ENCODE measurements at regions not wholly inside any gene's neighbourhood (a gene's known extent, or its start where the extent isn't known, plus 50 kb on each side); places are given as distances from the start of the nearest gene placed in this dataset.
A peak's percentile ranks its signal among the peaks of the same experiment; 100 is the strongest.

- no peaks in the 10 kb centered on the region for H3K27me3 ChIP-seq
- 0 out of 22 replicates have a peak, but pooled peaks cover 0 to 1% (median 0%) of the 10 kb centered on the region in 11 experiments for H3K36me3 ChIP-seq
- no peak overlapping the region for H3K9ac ChIP-seq
- H3K27ac ChIP-seq: no peak overlapping the region
- H3K9me3 ChIP-seq (replicated peaks in 1 of 11): no peaks in the 10 kb centered on the region
- H3K4me2 ChIP-seq: no peak overlapping the region
- no peaks in the 10 kb centered on the region for H4K20me1 ChIP-seq
- no peaks in the 10 kb centered on the region for H3K4me1 ChIP-seq
- H3K4me3 ChIP-seq: no peak overlapping the region
- no peak for TF ChIP-seq Cebpa-rat (IDR thresholded peaks at IDR 0.05)
These were observed 1204.5 kb upstream of the CHAC2 start for GRCh38 chr2:52563151-52563550.

- TF ChIP-seq Cebpa-rat (IDR thresholded peaks at IDR 0.05): no peak
- Histone ChIP-seq H3K4me1 (no peaks in the 10 kb centered on the region), H3K36me3 (0 out of 22 replicates have a peak, but pooled peaks cover 0 to 3% (median 0%) of the 10 kb centered on the region in 11 experiments), H3K9ac (no peak overlapping the region), H3K4me3 (no peak overlapping the region), H3K27ac (no peak overlapping the region), H3K4me2 (no peak overlapping the region), H3K9me3 (replicated peaks in 1 of 11) (peaks cover 0 to under 1% (median 0%) of the 10 kb centered on the region in 11 experiments; a peak in 1 of 22 replicates), H4K20me1 (no peaks in the 10 kb centered on the region), H3K27me3 (no peaks in the 10 kb centered on the region)
These were observed 1209.3 kb upstream of the CHAC2 start for GRCh38 chr2:52558265-52558664.

DNA sequence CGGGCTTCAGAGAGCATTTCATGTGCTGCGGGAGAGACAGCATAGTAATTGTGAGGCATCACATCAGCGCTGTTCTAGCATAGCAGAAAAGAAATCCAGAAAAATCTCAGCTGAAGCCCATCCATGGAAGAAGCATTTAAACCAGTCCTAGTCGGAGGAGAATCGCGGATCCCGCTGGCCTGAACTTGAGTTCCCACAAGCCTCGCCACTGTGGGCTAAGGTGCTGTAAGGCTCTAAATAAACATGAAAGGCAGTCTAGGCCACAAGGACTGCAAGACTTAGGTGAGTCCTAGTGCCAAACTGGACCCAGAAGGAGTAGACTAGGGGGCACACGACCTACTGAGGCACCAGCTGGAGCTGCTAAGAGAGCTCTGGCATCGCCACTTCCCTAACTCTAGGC, 1225.3 kb upstream of the CHAC2 start:
- TF ChIP-seq Cebpa-rat (IDR thresholded peaks at IDR 0.05): no peak
- Histone ChIP-seq H3K4me1 (no peaks in the 10 kb centered on the region), H3K9ac (no peak overlapping the region), H3K27me3 (no peaks in the 10 kb centered on the region), H3K4me3 (no peak overlapping the region), H4K20me1 (no peaks in the 10 kb centered on the region), H3K4me2 (no peak overlapping the region), H3K36me3 (peaks cover 0 to 24% (median 0%) of the 10 kb centered on the region in 11 experiments; a peak in 5 of 22 replicates), H3K9me3 (replicated peaks in 1 of 11) (peaks cover 10 to 49% (median 12%) of the 10 kb centered on the region in 11 experiments), H3K27ac (no peak overlapping the region)

DNA sequence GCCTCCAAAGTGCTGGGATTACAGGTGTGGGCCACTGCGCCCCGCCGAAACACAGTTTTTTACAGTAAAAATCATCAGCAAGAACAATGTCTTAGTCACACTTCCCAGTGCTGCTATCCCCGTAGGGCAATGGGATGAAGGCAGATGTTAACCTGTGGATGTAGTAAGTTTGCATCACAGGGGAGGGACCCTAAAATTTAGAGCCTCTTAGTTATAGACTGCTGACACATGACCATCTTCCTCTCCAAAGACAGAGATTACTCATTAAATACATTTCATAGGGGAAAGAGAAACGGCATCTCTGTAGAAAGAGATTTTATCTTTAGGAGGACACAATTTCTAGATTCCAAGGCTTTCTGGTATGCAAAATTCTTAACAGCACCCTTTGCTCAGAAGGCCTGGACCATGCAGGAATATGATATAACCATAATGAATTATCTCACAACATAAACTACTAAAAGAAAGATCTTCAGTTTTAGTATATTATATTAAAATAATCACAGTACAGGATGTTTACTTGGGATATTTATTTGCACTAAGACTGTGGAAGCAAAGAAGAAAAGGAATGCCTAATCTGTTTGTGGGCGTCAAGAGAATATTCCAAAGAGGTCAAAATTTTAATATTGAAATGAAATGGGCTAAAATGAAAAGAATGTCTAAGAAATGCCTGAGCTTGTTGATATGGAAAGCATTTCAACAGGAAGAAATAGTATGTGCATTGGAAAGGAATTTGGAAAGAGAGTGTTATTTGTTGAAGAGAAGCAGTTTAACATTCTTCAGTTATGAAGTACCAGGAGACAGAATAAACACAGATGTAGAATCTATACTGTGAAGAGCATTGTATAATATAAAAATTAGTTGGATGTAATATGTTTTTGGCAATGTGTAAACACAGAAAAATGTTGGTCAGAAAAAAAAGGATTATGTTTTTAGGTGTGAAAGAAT, 1228.3 kb upstream of the CHAC2 start:
- peaks cover 0 to 12% (median 0%) of the 10 kb centered on the region in 11 experiments; a peak in 2 of 22 replicates for H3K36me3 ChIP-seq
- H3K27ac ChIP-seq: no peak overlapping the region
- no peaks in the 10 kb centered on the region for H4K20me1 ChIP-seq
- H3K4me1 ChIP-seq: no peaks in the 10 kb centered on the region
- no peaks in the 10 kb centered on the region for H3K27me3 ChIP-seq
- no peak overlapping the region for H3K4me2 ChIP-seq
- no peak overlapping the region for H3K4me3 ChIP-seq
- TF ChIP-seq Cebpa-rat (IDR thresholded peaks at IDR 0.05): no peak
- peaks cover 0 to 19% (median 0%) of the 10 kb centered on the region in 11 experiments; a peak in 4 of 22 replicates for H3K9me3 ChIP-seq (replicated peaks in 1 of 11)
- no peak overlapping the region for H3K9ac ChIP-seq

- TF ChIP-seq Cebpa-rat (IDR thresholded peaks at IDR 0.05): no peak
- H3K27me3 ChIP-seq: no peaks in the 10 kb centered on the region
These were observed 1230.0 kb upstream of the CHAC2 start for GRCh38 chr2:52537588-52537987.

DNA sequence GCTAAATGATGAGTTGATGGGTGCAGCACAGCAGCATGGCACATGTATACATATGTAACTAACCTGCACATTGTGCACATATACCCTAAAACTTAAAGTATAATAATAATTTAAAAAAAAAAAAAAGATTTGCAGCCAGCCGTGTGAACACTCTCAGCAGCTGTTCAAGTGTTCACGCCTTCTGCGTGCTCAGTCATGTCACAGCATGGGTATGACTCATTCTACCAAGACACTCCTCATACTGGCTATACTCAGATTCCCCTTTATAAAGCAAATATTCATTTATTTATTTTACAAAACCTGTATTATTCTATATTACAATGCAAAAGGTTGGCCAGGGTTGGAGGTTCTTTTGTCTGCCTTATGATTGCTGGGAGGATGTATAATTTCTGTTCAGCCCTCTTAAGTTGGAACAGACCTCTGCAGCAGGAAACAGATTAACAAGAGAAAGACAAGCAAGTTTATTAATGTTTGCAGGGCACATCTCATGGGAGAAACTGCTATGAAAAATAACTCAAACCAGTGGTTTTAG, 1230.6 kb upstream of the CHAC2 start:
- Histone ChIP-seq H3K4me2 (no peak overlapping the region), H3K9me3 (replicated peaks in 1 of 11) (0 out of 22 replicates have a peak, but pooled peaks cover 0 to under 1% (median 0%) of the 10 kb centered on the region in 11 experiments), H3K9ac (no peak overlapping the region), H4K20me1 (no peaks in the 10 kb centered on the region), H3K36me3 (peaks cover 0 to 2% (median 0%) of the 10 kb centered on the region in 11 experiments; a peak in 1 of 22 replicates), H3K27me3 (no peaks in the 10 kb centered on the region), H3K27ac (no peak overlapping the region), H3K4me3 (no peak overlapping the region), H3K4me1 (peaks cover 0 to 8% (median 0%) of the 10 kb centered on the region in 10 experiments; a peak in 2 of 20 replicates)
- no peak for TF ChIP-seq Cebpa-rat (IDR thresholded peaks at IDR 0.05)

More at GRCh38 chr2:52537588-52537987, 1230.0 kb upstream of the CHAC2 start:
- Histone ChIP-seq H3K4me1 (peaks cover 0 to 2% (median 0%) of the 10 kb centered on the region in 10 experiments; a peak in 2 of 20 replicates), H3K4me2 (no peak overlapping the region), H3K27ac (no peak overlapping the region), H4K20me1 (no peaks in the 10 kb centered on the region), H3K9ac (no peak overlapping the region), H3K4me3 (no peak overlapping the region), H3K36me3 (peaks cover 0 to 8% (median 0%) of the 10 kb centered on the region in 11 experiments; a peak in 2 of 22 replicates), H3K9me3 (replicated peaks in 1 of 11) (0 out of 22 replicates have a peak, but pooled peaks cover 0 to 6% (median 0%) of the 10 kb centered on the region in 11 experiments)

DNA sequence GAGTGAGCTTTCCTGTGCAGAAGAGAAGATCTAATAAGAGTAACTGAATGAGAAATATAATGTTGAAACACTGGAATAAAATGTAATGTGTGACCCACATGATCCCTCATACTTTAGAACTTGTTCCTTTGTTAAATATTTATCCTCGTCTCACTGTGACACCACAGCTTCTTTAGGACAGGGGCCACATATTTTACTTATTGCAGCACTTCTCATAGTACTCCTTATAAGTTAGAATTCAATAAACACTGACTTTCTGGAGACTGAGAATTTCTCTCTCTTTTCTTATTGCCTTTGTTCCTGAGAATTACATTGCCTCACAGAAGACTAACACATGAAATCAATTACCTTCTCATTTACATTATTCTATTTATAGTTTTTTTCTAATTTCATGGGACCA, 1234.6 kb upstream of the CHAC2 start:
- Histone ChIP-seq H3K4me2 (peak overlapping the region in 2 of 11 experiments; percentile 7 to 36; a peak in 2 of 22 replicates), H3K27me3 (no peaks in the 10 kb centered on the region), H3K9me3 (replicated peaks in 1 of 11) (no peaks in the 10 kb centered on the region), H3K27ac (no peak overlapping the region), H3K4me1 (peaks cover 0 to 15% (median 0%) of the 10 kb centered on the region in 10 experiments; a peak in 3 of 20 replicates), H4K20me1 (no peaks in the 10 kb centered on the region), H3K9ac (no peak overlapping the region), H3K36me3 (no peaks in the 10 kb centered on the region), H3K4me3 (no peak overlapping the region)
- no peak for TF ChIP-seq Cebpa-rat (IDR thresholded peaks at IDR 0.05)

DNA sequence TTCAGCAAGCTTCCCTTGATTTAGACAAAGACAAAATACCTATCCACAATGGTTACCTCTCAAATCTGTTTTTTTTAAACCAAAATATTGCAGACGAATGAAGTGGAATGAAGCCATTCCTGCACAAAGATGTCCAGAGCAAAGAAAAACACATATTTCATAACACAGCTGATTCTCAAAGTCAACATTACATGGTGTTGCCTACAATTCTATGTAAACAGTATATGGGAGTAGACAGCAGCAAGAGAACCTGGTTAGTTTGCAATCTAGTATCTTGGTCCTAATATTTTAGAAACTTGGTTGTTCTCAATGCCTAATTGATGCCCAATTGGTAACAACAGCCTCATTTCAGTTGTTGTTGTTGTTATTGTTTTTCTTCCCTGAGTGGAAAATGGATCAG, 1240.9 kb upstream of the CHAC2 start:
- Histone ChIP-seq H3K9ac (no peak overlapping the region), H3K4me3 (no peak overlapping the region), H3K27ac (no peak overlapping the region), H3K4me1 (peaks cover 0 to 31% (median 0%) of the 10 kb centered on the region in 10 experiments; a peak in 4 of 20 replicates), H3K4me2 (no peak overlapping the region; a peak in 1 of 22 replicates), H4K20me1 (no peaks in the 10 kb centered on the region), H3K9me3 (replicated peaks in 1 of 11) (peaks cover 0 to 11% (median 4%) of the 10 kb centered on the region in 11 experiments; a peak in 7 of 22 replicates), H3K27me3 (no peaks in the 10 kb centered on the region), H3K36me3 (peaks cover 0 to 16% (median 0%) of the 10 kb centered on the region in 11 experiments; a peak in 6 of 22 replicates)
- TF ChIP-seq Cebpa-rat (IDR thresholded peaks at IDR 0.05): no peak

DNA sequence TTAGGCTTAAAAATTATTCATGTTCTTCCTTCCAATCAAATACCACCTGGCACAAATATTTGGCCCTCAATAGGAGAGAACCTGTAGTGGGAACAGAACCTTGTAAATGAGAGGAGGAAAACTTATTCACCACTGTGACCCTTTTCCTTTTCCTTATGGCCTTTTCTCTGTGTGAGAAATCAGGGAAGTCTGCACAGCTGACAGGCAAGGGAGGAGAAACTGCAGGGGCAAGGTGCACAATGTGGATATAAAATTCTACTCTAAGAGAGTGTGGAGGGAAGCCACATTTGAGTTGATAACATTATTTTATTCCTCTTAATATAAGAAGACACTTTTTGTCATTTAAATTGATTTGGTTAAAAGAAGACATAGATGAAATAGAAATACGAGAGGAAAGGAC, 1247.0 kb upstream of the CHAC2 start:
- peak overlapping the region in 3 of 10 experiments; percentile 42 to 50 (median 50); a peak in 6 of 20 replicates for H3K4me3 ChIP-seq
- no peaks in the 10 kb centered on the region for H4K20me1 ChIP-seq
- peaks cover 0 to 15% (median 0%) of the 10 kb centered on the region in 11 experiments; a peak in 6 of 22 replicates for H3K36me3 ChIP-seq
- peak overlapping the region in 3 of 11 experiments; percentile 78 to 95 (median 85); a peak in 6 of 22 replicates for H3K27ac ChIP-seq
- H3K4me2 ChIP-seq: peak overlapping the region in 3 of 11 experiments; percentile 61 to 91 (median 84); a peak in 6 of 22 replicates
- H3K9me3 ChIP-seq (replicated peaks in 1 of 11): peaks cover 0 to 26% (median 4%) of the 10 kb centered on the region in 11 experiments; a peak in 7 of 22 replicates
- H3K9ac ChIP-seq: peak overlapping the region in 3 of 11 experiments; percentile 54 to 71 (median 67); a peak in 6 of 22 replicates
- no peaks in the 10 kb centered on the region for H3K27me3 ChIP-seq
- peaks cover 0 to 72% (median 0%) of the 10 kb centered on the region in 10 experiments; a peak in 6 of 20 replicates for H3K4me1 ChIP-seq
- TF ChIP-seq Cebpa-rat (IDR thresholded peaks at IDR 0.05): no peak
